ENCODE measurements at regions not wholly inside any gene's neighbourhood (a gene's known extent, or its start where the extent isn't known, plus 50 kb on each side); places are given as distances from the start of the nearest gene placed in this dataset.

DNA sequence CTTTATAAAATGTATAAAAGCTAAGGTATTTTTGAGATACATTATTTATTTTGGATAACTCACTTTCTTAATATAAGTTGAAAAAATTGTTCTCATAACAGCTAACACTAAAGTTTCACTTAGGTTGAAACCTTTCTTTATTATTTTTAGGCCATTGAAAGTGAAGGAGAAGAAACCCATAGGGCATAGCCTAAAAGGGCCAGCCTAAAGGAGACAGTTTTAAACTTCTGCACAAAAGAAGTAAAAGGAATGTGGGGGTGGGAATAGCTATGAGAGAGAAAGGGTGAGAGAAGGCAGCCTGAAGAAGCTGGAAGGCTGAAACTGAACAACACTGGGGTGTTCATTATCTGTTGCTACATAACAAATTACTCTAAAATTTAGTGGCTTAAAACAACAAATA, 57.6 kb upstream of the RAPGEF2 start:
- Histone ChIP-seq H3K36me3 (ENCODE audit: control insufficient read depth in 2 of 2, insufficient read depth in 1 of 2, low read length in 2 of 2) (no peaks in the 10 kb centered on the region), H3K4me3 (ENCODE audit: low read depth, low read length) (no peak overlapping the region), H3K27ac (ENCODE audit: extremely low read depth, low read depth, low read length) (no peak overlapping the region), H3K4me1 (ENCODE audit: control insufficient read depth, insufficient read depth, low read length) (no peaks in the 10 kb centered on the region; the same call in 1 of the 2 replicates), H3K9me3 (ENCODE audit: control insufficient read depth, insufficient read depth, low read depth, low read length) (no peaks in the 10 kb centered on the region)
- CTCF ChIA-PET, result no interaction called here
- POLR2A ChIA-PET, result no interaction called here
- TF ChIP-seq, protein P1, sequence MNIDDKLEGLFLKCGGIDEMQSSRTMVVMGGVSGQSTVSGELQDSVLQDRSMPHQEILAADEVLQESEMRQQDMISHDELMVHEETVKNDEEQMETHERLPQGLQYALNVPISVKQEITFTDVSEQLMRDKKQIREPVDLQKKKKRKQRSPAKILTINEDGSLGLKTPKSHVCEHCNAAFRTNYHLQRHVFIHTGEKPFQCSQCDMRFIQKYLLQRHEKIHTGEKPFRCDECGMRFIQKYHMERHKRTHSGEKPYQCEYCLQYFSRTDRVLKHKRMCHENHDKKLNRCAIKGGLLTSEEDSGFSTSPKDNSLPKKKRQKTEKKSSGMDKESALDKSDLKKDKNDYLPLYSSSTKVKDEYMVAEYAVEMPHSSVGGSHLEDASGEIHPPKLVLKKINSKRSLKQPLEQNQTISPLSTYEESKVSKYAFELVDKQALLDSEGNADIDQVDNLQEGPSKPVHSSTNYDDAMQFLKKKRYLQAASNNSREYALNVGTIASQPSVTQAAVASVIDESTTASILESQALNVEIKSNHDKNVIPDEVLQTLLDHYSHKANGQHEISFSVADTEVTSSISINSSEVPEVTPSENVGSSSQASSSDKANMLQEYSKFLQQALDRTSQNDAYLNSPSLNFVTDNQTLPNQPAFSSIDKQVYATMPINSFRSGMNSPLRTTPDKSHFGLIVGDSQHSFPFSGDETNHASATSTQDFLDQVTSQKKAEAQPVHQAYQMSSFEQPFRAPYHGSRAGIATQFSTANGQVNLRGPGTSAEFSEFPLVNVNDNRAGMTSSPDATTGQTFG (tag by site-specific recombination; IDR thresholded peaks at IDR 0.05; ENCODE audit: borderline replicate concordance), result no peak
- TF ChIP-seq MZF1 (tag by site-specific recombination; IDR thresholded peaks at IDR 0.05; ENCODE audit: borderline replicate concordance) (no peak), ZNF544 (tag by site-specific recombination; IDR thresholded peaks at IDR 0.05) (no peak), MEIS1 (CRISPR knock-in tag; IDR thresholded peaks at IDR 0.05; ENCODE audit: borderline replicate concordance) (no peak), ZNF391 (tag by site-specific recombination; IDR thresholded peaks at IDR 0.05; ENCODE audit: borderline replicate concordance, low read depth) (no peak), KLF16 (tag by site-specific recombination; IDR thresholded peaks at IDR 0.05) (no peak), HOXA7 (CRISPR knock-in tag; IDR thresholded peaks at IDR 0.05; ENCODE audit: borderline replicate concordance) (no peak), ZNF341 (tag by site-specific recombination; IDR thresholded peaks at IDR 0.05; ENCODE audit: low read depth) (no peak), ZNF768 (tag by site-specific recombination; IDR thresholded peaks at IDR 0.05) (no peak)
- TF ChIP-seq, protein P2, sequence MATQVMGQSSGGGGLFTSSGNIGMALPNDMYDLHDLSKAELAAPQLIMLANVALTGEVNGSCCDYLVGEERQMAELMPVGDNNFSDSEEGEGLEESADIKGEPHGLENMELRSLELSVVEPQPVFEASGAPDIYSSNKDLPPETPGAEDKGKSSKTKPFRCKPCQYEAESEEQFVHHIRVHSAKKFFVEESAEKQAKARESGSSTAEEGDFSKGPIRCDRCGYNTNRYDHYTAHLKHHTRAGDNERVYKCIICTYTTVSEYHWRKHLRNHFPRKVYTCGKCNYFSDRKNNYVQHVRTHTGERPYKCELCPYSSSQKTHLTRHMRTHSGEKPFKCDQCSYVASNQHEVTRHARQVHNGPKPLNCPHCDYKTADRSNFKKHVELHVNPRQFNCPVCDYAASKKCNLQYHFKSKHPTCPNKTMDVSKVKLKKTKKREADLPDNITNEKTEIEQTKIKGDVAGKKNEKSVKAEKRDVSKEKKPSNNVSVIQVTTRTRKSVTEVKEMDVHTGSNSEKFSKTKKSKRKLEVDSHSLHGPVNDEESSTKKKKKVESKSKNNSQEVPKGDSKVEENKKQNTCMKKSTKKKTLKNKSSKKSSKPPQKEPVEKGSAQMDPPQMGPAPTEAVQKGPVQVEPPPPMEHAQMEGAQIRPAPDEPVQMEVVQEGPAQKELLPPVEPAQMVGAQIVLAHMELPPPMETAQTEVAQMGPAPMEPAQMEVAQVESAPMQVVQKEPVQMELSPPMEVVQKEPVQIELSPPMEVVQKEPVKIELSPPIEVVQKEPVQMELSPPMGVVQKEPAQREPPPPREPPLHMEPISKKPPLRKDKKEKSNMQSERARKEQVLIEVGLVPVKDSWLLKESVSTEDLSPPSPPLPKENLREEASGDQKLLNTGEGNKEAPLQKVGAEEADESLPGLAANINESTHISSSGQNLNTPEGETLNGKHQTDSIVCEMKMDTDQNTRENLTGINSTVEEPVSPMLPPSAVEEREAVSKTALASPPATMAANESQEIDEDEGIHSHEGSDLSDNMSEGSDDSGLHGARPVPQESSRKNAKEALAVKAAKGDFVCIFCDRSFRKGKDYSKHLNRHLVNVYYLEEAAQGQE (tag by site-specific recombination; IDR thresholded peaks at IDR 0.05), result no peak

DNA sequence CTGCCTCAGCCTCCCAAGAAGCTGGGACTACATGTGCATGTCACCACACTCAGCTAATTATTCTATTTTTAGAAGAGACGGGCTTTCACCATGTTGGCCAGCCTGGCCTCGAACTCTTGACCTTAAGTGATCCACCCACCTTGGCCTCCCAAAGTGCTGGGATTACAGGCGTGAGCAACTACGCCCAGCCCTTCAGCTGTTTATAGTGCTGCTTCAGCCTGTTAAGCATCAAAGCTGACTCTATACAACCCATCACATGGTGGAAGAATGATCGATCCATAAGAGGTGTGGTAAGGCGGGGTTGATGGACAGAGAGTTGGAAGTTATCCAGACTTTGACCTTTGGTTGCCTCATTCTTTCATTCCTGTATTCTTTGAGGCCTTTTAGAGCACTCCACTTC, 56.2 kb upstream of the RAPGEF2 start:
- ChIA-PET POLR2A (no interaction called here), CTCF (interaction anchor here (0.6 kb wide), 1 partner anchor 88 kb away, joined by 5 read pairs; no protein-coding TSS in a partner anchor)
- no peak overlapping the region for H3K4me3 ChIP-seq (ENCODE audit: low read depth, low read length)
- TF ChIP-seq, protein P3, sequence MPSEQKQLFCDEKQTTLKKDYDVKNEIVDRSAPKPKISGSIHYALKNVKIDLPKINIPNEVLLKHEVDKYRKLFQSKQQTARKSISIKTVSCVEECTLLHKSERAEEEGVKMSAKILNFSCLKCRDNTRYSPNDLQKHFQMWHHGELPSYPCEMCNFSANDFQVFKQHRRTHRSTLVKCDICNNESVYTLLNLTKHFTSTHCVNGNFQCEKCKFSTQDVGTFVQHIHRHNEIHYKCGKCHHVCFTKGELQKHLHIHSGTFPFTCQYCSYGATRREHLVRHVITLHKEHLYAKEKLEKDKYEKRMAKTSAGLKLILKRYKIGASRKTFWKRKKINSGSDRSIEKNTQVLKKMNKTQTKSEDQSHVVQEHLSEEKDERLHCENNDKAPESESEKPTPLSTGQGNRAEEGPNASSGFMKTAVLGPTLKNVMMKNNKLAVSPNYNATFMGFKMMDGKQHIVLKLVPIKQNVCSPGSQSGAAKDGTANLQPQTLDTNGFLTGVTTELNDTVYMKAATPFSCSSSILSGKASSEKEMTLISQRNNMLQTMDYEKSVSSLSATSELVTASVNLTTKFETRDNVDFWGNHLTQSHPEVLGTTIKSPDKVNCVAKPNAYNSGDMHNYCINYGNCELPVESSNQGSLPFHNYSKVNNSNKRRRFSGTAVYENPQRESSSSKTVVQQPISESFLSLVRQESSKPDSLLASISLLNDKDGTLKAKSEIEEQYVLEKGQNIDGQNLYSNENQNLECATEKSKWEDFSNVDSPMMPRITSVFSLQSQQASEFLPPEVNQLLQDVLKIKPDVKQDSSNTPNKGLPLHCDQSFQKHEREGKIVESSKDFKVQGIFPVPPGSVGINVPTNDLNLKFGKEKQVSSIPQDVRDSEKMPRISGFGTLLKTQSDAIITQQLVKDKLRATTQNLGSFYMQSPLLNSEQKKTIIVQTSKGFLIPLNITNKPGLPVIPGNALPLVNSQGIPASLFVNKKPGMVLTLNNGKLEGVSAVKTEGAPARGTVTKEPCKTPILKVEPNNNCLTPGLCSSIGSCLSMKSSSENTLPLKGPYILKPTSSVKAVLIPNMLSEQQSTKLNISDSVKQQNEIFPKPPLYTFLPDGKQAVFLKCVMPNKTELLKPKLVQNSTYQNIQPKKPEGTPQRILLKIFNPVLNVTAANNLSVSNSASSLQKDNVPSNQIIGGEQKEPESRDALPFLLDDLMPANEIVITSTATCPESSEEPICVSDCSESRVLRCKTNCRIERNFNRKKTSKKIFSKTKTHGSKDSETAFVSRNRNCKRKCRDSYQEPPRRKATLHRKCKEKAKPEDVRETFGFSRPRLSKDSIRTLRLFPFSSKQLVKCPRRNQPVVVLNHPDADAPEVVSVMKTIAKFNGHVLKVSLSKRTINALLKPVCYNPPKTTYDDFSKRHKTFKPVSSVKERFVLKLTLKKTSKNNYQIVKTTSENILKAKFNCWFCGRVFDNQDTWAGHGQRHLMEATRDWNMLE (tag by site-specific recombination; conservative IDR thresholded peaks at IDR 0.05; ENCODE audit: low read depth), result no peak
- TF ChIP-seq KLF1 (tag by site-specific recombination; IDR thresholded peaks at IDR 0.05), result 0 out of 2 replicates have a peak, but pooled peaks have one; percentile 26
- no peaks in the 10 kb centered on the region for H3K36me3 ChIP-seq (ENCODE audit: control insufficient read depth in 2 of 2, insufficient read depth in 1 of 2, low read length in 2 of 2)
- H3K27ac ChIP-seq (ENCODE audit: extremely low read depth, low read depth, low read length), result no peak overlapping the region
- no peaks in the 10 kb centered on the region for H3K9me3 ChIP-seq (ENCODE audit: control insufficient read depth, insufficient read depth, low read depth, low read length)
- no peaks in the 10 kb centered on the region; the same call in 1 of the 2 replicates for H3K4me1 ChIP-seq (ENCODE audit: control insufficient read depth, insufficient read depth, low read length)
